ENCODE measurements at regions not wholly inside any gene's neighbourhood (a gene's known extent, or its start where the extent isn't known, plus 50 kb on each side); places are given as distances from the start of the nearest gene placed in this dataset.
A peak's percentile ranks its signal among the peaks of the same experiment; 100 is the strongest.

GRCh38 chr1:198472997-198473396, 67.5 kb downstream of the ATP6V1G3 start:
- DNase-seq (ENCODE audit: low read depth), result no peak
- no peak for TF ChIP-seq CTCF (conservative IDR thresholded peaks at IDR 0.05; ENCODE audit: control insufficient read depth, insufficient read depth, low read depth, low read length)
- H3K4me3 ChIP-seq (ENCODE audit: control insufficient read depth, low read depth, low read length), result no peak overlapping the region

- no peak for TF ChIP-seq CTCF (conservative IDR thresholded peaks at IDR 0.05; ENCODE audit: control insufficient read depth, insufficient read depth, low read depth, low read length)
- DNase-seq (ENCODE audit: low read depth), result no peak
- H3K4me3 ChIP-seq (ENCODE audit: control insufficient read depth, low read depth, low read length), result no peak overlapping the region
These were observed 68.4 kb downstream of the ATP6V1G3 start for GRCh38 chr1:198472119-198472518.

GRCh38 chr1:198467907-198468306, 72.6 kb downstream of the ATP6V1G3 start:
- no peak for TF ChIP-seq CTCF (conservative IDR thresholded peaks at IDR 0.05; ENCODE audit: control insufficient read depth, insufficient read depth, low read depth, low read length)
- no peak overlapping the region for H3K4me3 ChIP-seq (ENCODE audit: control insufficient read depth, low read depth, low read length)

GRCh38 chr1:198467342-198467741, 73.1 kb downstream of the ATP6V1G3 start:
- DNase-seq (ENCODE audit: low read depth), result no peak
- TF ChIP-seq CTCF (conservative IDR thresholded peaks at IDR 0.05; ENCODE audit: control insufficient read depth, insufficient read depth, low read depth, low read length), result no peak
- H3K4me3 ChIP-seq (ENCODE audit: control insufficient read depth, low read depth, low read length), result no peak overlapping the region

More at GRCh38 chr1:198467907-198468306, 72.6 kb downstream of the ATP6V1G3 start:
- no peak for DNase-seq (ENCODE audit: low read depth)

GRCh38 chr1:198465201-198466144, 75.0 kb downstream of the ATP6V1G3 start:
- H3K4me3 ChIP-seq (ENCODE audit: control insufficient read depth, low read depth, low read length), result no peak overlapping the region
- peak; percentile 65 for DNase-seq (ENCODE audit: low read depth)
- peak; percentile 68 for TF ChIP-seq CTCF (conservative IDR thresholded peaks at IDR 0.05; ENCODE audit: control insufficient read depth, insufficient read depth, low read depth, low read length)

- DNase-seq (ENCODE audit: low read depth), result no peak
- no peak for TF ChIP-seq CTCF (conservative IDR thresholded peaks at IDR 0.05; ENCODE audit: control insufficient read depth, insufficient read depth, low read depth, low read length)
These were observed 76.8 kb downstream of the ATP6V1G3 start for GRCh38 chr1:198463709-198464108.

More at GRCh38 chr1:198463709-198464108, 76.8 kb downstream of the ATP6V1G3 start:
- H3K4me3 ChIP-seq (ENCODE audit: control insufficient read depth, low read depth, low read length), result no peak overlapping the region
